Ishikawa (cell line): ENCODE measurements at regions not wholly inside any gene's neighbourhood (a gene's known extent, or its start where the extent isn't known, plus 50 kb on each side); places are given as distances from the start of the nearest gene placed in this dataset.

Experiments
- EP300 ChIP-seq: IDR thresholded peaks from 2 replicates; pipeline ENCODE4 v1.6.1; 2012; ENCODE audit warnings: borderline replicate concordance
- USF1 ChIP-seq: IDR thresholded peaks from 2 replicates; pipeline ENCODE4 v1.6.1; 2012

- TF ChIP-seq USF1 (no peak), EP300 (no peak)
Measured at GRCh38 chr2:34604164-34604563, 1005.1 kb upstream of the FAM98A start.
